C1 segment of cervical spinal cord (tissue), 14 donors: ENCODE measurements at regions not wholly inside any gene's neighbourhood (a gene's known extent, or its start where the extent isn't known, plus 50 kb on each side); places are given as distances from the start of the nearest gene placed in this dataset.

Experiments
- DNase-seq, 14 donors: peaks; one replicate each; lab custom pipeline; 2025; lab: John Stamatoyannopoulos, UW

- DNase-seq, result no peak
These were observed 158.5 kb upstream of the SHISA6 start for GRCh38 chr17:11082559-11082958.

- no peak for DNase-seq
These were observed 159.7 kb upstream of the SHISA6 start for GRCh38 chr17:11081342-11081741.

GRCh38 chr17:11077673-11078072, 163.3 kb upstream of the SHISA6 start:
- no peak for DNase-seq

- DNase-seq, result no peak
These were observed 166.6 kb upstream of the SHISA6 start for GRCh38 chr17:11074451-11074850.

- no peak for DNase-seq
These were observed 184.1 kb upstream of the SHISA6 start for GRCh38 chr17:11056926-11057325.

- no peak for DNase-seq
These were observed 187.2 kb upstream of the SHISA6 start for GRCh38 chr17:11053846-11054245.

- DNase-seq, result no peak
These were observed 191.5 kb upstream of the SHISA6 start for GRCh38 chr17:11049539-11049938.

GRCh38 chr17:11047228-11047627, 193.8 kb upstream of the SHISA6 start:
- DNase-seq, result no peak

GRCh38 chr17:11039342-11039741, 201.5 kb upstream of the PIRT start:
- no peak for DNase-seq

- no peak for DNase-seq
These were observed 197.8 kb upstream of the PIRT start for GRCh38 chr17:11035681-11036080.

GRCh38 chr17:11031787-11032186, 193.9 kb upstream of the PIRT start:
- DNase-seq, result no peak

- DNase-seq, result no peak
These were observed 191.9 kb upstream of the PIRT start for GRCh38 chr17:11029791-11030190.

- no peak for DNase-seq
These were observed 190.5 kb upstream of the PIRT start for GRCh38 chr17:11028349-11028748.

- DNase-seq, result no peak
These were observed 189.0 kb upstream of the PIRT start for GRCh38 chr17:11026903-11027302.

- DNase-seq, result no peak
These were observed 186.0 kb upstream of the PIRT start for GRCh38 chr17:11023639-11024479.

GRCh38 chr17:11006530-11006929, 168.6 kb upstream of the PIRT start:
- no peak for DNase-seq

GRCh38 chr17:11005940-11006339, 168.1 kb upstream of the PIRT start:
- DNase-seq, result no peak

GRCh38 chr17:11002417-11002816, 164.5 kb upstream of the PIRT start:
- no peak for DNase-seq

- no peak for DNase-seq
These were observed 163.8 kb upstream of the PIRT start for GRCh38 chr17:11001651-11002050.

- no peak for DNase-seq
These were observed 161.6 kb upstream of the PIRT start for GRCh38 chr17:10999484-10999883.

- no peak for DNase-seq
These were observed 155.2 kb upstream of the PIRT start for GRCh38 chr17:10993126-10993525.

GRCh38 chr17:10992106-10992880, 154.4 kb upstream of the PIRT start:
- no peak for DNase-seq

GRCh38 chr17:10987786-10988185, 149.9 kb upstream of the PIRT start:
- no peak for DNase-seq
